HepG2 (cell line): ENCODE measurements at regions not wholly inside any gene's neighbourhood (a gene's known extent, or its start where the extent isn't known, plus 50 kb on each side); places are given as distances from the start of the nearest gene placed in this dataset.

Experiments
- ATAC-seq: fragments of 200-7000 bp; cut with Tn5 transposase; 3 replicates; pipeline ENCODE4 v1.9.1; 2020; ENCODE audit warnings: mild to moderate bottlenecking, moderate library complexity
- BruUV-seq: library from RNA; stranded (reverse); fragments of 400-500 nt; replicated peaks from 2 replicates; lab custom pipeline; 2021; lab: Mats Ljungman, UMichigan
- CTCF ChIA-PET: fragments of 300-600 bp; formaldehyde crosslinking; extraction: SDS; loops from one replicate; lab custom pipeline; 2021; ENCODE audit warnings: low total read pairs, inconsistent platforms, low intra/inter-chr PET ratio; lab: Yijun Ruan, JAX
- POLR2A ChIA-PET: fragments of 350-600 bp; sonication (Branson Sonifier 250); formaldehyde crosslinking; loops from one replicate; lab custom pipeline; 2020; ENCODE audit warnings: antibody characterized with exemption, inconsistent platforms; lab: Yijun Ruan, JAX
- DNase-seq: peaks from one replicate; pipeline ENCODE4 v3.0.0-alpha.2; 2015; ENCODE audit warnings: low spot score
- FAIRE-seq: peaks from 3 replicates; lab custom pipeline; 2011; peaks lifted over from hg19 to GRCh38; lab: Jason Lieb, UNC
- H2AFZ ChIP-seq: one replicate; pipeline ENCODE4 v1.6.1; 2011; ENCODE audit warnings: low read length, inconsistent platforms
- H3K27ac ChIP-seq: fragments of 300-600 bp; 3 replicates; pipeline ENCODE4 v1.8.0; 2011; ENCODE audit warnings: mixed run types, mild to moderate bottlenecking, mixed read lengths, low read length, inconsistent platforms; ENCODE audit not compliant: insufficient read depth; ENCODE audit errors: extremely low read length
- H3K27me3 ChIP-seq, 2 experiments: fragments of 200-600 bp in 1 of 2; 2 replicates in 1 of 2; 3 replicates in 1 of 2; pipeline versions ENCODE4 v1.6.0 to v1.8.0; 2011; ENCODE audit warnings: low read length in 2 of 2, mild to moderate bottlenecking in 2 of 2, moderate library complexity in 2 of 2, inconsistent platforms in 1 of 2; ENCODE audit not compliant: insufficient read depth in 2 of 2, control insufficient read depth in 1 of 2
- H3K36me3 ChIP-seq, 2 experiments: fragments of 200-600 bp in 1 of 2; replicated peaks in 1 of 2; 2 replicates in 1 of 2; 3 replicates in 1 of 2; pipeline versions ENCODE4 v1.5.1 to v1.8.0; 2011; ENCODE audit warnings: low read length in 2 of 2, inconsistent platforms in 1 of 2; ENCODE audit not compliant: insufficient read depth in 2 of 2, control insufficient read depth in 1 of 2
- H3K4me1 ChIP-seq: 2 replicates; pipeline ENCODE4 v1.5.1; 2012; ENCODE audit warnings: low read length, inconsistent platforms; ENCODE audit not compliant: insufficient read depth
- H3K4me2 ChIP-seq: 2 replicates; pipeline ENCODE4 v1.6.0; 2011; ENCODE audit warnings: low read depth, low read length, inconsistent platforms
- H3K4me3 ChIP-seq, 3 experiments: fragments of 200-600 bp in 1 of 3; sonication (generic), shearing (Covaris generic) in 1 of 3; replicated peaks in 1 of 3; 2 replicates each; pipeline ENCODE4 v1.5.1; 2011 to 2016; ENCODE audit warnings: low read length in 3 of 3, inconsistent platforms in 2 of 3, low read depth in 2 of 3, mild to moderate bottlenecking in 2 of 3, control low read depth in 1 of 3, mixed read lengths in 1 of 3; ENCODE audit not compliant: insufficient read depth in 1 of 3
- H3K79me2 ChIP-seq: one replicate; pipeline ENCODE4 v1.6.1; 2011; ENCODE audit warnings: low read length, inconsistent platforms; ENCODE audit not compliant: insufficient read depth
- H3K9ac ChIP-seq: 2 replicates; pipeline ENCODE4 v1.6.0; 2011; ENCODE audit warnings: mild to moderate bottlenecking, low read depth, low read length, inconsistent platforms; ENCODE audit not compliant: insufficient read depth
- H3K9me3 ChIP-seq: 2 replicates; pipeline ENCODE4 v1.5.1; 2012; ENCODE audit warnings: mild to moderate bottlenecking, low read length
- H4K20me1 ChIP-seq: 2 replicates; pipeline ENCODE4 v1.6.0; 2011; ENCODE audit warnings: inconsistent platforms, mild to moderate bottlenecking, low read length, moderate library complexity; ENCODE audit not compliant: insufficient read depth
- FUBP1 ChIP-seq: sonication (generic); formaldehyde crosslinking; IDR thresholded peaks from 2 replicates; pipeline ENCODE4 v1.5.1; 2020; ENCODE audit warnings: missing genetic modification reagents, mild to moderate bottlenecking, borderline replicate concordance
- MLLT10 ChIP-seq: sonication (generic); formaldehyde crosslinking; IDR thresholded peaks from 2 replicates; pipeline ENCODE4 v1.4.0; 2020; ENCODE audit warnings: missing genetic modification reagents
- NFKBIZ ChIP-seq: IDR thresholded peaks from 2 replicates; pipeline ENCODE4 v1.6.1; 2018; ENCODE audit warnings: missing genetic modification reagents, missing compliant biosample characterization
- NR3C1 ChIP-seq: sonication (generic); formaldehyde crosslinking; IDR thresholded peaks from 2 replicates; pipeline ENCODE4 v1.4.0; 2020; ENCODE audit warnings: missing genetic modification reagents
- PAX8 ChIP-seq: sonication (generic); formaldehyde crosslinking; IDR thresholded peaks from 2 replicates; pipeline ENCODE4 v1.8.0; 2022; ENCODE audit warnings: mild to moderate bottlenecking, missing genetic modification reagents, borderline replicate concordance
- RXRB ChIP-seq: IDR thresholded peaks from 2 replicates; pipeline ENCODE4 v1.6.1; 2016; ENCODE audit warnings: borderline replicate concordance, missing genetic modification reagents, missing compliant biosample characterization
- SMC3 ChIP-seq: IDR thresholded peaks from 2 replicates; pipeline ENCODE4 v1.6.1; 2011; ENCODE audit warnings: low read length, improper control_type of control experiment
- ZKSCAN8 ChIP-seq: IDR thresholded peaks from 2 replicates; pipeline ENCODE4 v1.6.1; 2016; ENCODE audit warnings: borderline replicate concordance, missing genetic modification reagents, missing compliant biosample characterization
- ZNF3 ChIP-seq: IDR thresholded peaks from 2 replicates; pipeline ENCODE4 v1.7.0; 2017; ENCODE audit warnings: inconsistent platforms
- ZNF660 ChIP-seq: sonication (generic); formaldehyde crosslinking; IDR thresholded peaks from 2 replicates; pipeline ENCODE4 v1.5.1; 2020; ENCODE audit warnings: mild to moderate bottlenecking, low read depth, missing genetic modification reagents, borderline replicate concordance
- WGBS: methylation state at CpG from one replicate; pipeline ENCODE4 v1.1.6; 2017; ENCODE audit warnings: low lambda C conversion rate; 5-methylcytosine and 5-hydroxymethylcytosine counted together
- in situ Hi-C: cut with HindIII; loops from 2 replicates; pipeline ENCODE4 v1.10.0; 2017; ENCODE audit warnings: low pct_unique_long_range_greater_than_20kb; ENCODE audit not compliant: extremely low pct_ligation_motif_present
- intact Hi-C: fragments of 100-400 bp; cut with micrococcal nuclease; formaldehyde crosslinking; loops from one replicate; pipeline ENCODE4 v1.10.0; 2022; ENCODE audit not compliant: unreplicated experiment
- TF ChIP-seq, protein P1 (sequence below): sonication (generic); formaldehyde crosslinking; IDR thresholded peaks from 2 replicates; pipeline ENCODE4 v1.4.0; 2020; ENCODE audit warnings: missing genetic modification reagents, low read depth, mild to moderate bottlenecking, borderline replicate concordance

DNA sequence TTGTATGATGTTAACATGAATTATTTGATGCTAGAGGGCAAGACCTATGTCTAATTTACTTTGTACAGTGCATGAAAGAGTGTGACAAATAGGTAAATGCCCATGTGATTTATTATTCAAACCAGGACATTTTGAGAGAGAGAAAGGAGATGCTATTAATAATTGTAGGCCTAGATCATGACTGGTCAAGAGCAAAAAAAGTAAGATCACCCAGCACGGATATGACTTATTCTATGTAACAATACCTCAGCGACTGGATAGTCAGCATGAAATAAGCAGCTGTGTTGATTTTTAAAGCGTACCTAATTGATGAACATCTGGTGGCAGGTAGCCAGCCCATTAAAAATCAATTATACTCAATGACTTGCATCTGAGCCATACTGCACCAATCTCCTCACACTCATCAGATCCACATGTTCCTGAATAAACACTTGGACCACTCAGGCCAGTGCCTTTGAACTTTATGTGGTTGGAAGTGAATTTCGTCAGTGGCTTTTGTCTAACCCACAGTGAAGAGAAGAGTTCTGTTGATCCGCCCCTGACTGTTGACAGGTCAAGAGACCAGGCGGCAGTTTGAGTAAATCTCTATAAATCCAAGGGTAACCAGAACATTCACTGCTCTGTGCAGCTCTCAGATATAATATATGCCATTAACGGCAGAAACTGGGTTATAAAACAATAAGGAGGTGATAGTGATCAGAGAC lies 435.3 kb downstream of the MDFIC start:
- no peak for FAIRE-seq
- Histone ChIP-seq H3K27ac (no peak overlapping the region), H3K4me3 (no peak overlapping the region), H3K27me3 (no peaks in the 10 kb centered on the region), H4K20me1 (no peaks in the 10 kb centered on the region), H3K4me2 (no peak overlapping the region), H2AFZ (no peak overlapping the region), H3K79me2 (no peaks in the 10 kb centered on the region), H3K4me1 (no peaks in the 10 kb centered on the region), H3K36me3 (no peaks in the 10 kb centered on the region), H3K9ac (no peak overlapping the region), H3K9me3 (no peaks in the 10 kb centered on the region)
- in situ Hi-C loops: loop anchor here (25.0 kb wide), 1 partner anchor 355 kb away; no protein-coding TSS in a partner anchor
- ChIA-PET CTCF (interaction anchor here (1.3 kb wide), 1 partner anchor 553 kb away, joined by 3 read pairs; no protein-coding TSS in a partner anchor), POLR2A (no interaction called here)
- TF ChIP-seq MLLT10 (CRISPR knock-in tag): no peak
- no peak for TF ChIP-seq ZKSCAN8 (CRISPR knock-in tag)
- TF ChIP-seq PAX8 (CRISPR knock-in tag): no peak
- TF ChIP-seq ZNF3 (CRISPR knock-in tag): no peak
- no peak for TF ChIP-seq ZNF660 (CRISPR knock-in tag)
- 18% methylated on average over 7 of the region's 7 CpGs for WGBS
- intact Hi-C loops: loop anchor here (1.0 kb wide), 3 partner anchors 323 to 391 kb away; no protein-coding TSS in a partner anchor
- no peak for DNase-seq
- no TSS peak for BruUV-seq
- ATAC-seq: no peak

DNA sequence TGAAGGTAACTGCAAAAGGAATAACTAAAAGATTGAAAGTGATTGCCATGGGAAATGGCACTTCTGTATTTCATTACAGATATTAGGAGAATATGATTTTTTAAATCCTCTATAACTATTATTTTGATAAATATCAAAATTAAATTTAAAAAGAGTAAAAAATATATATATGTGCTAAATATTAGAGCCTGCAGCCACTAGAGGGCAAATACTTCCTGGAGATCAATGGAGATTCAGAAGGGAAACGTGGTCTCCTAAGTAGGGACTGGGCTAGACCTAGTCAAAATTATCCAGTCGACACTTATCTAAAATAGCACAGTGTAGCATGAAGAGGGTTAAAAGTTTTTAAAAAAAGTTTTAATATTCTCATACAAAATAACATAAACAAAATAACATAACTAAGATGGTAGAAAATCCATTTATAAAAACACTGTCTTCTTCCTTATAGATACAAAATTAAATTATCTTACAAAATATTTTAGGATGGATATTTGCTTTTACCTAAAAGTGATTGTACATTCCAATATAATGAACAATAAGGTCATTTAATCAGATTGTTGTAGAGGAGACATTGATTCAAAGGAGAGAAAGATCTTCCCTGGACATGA lies 434.3 kb downstream of the MDFIC start:
- no peak for FAIRE-seq
- intact Hi-C loops: loop anchor here (1.0 kb wide), 3 partner anchors 324 to 392 kb away; no protein-coding TSS in a partner anchor
- CTCF ChIA-PET: interaction anchor here (0.7 to 1.4 kb wide), 4 partner anchors 323 to 554 kb away, joined by 3 to 5 read pairs (median 4); no protein-coding TSS in a partner anchor
- no peak for TF ChIP-seq NFKBIZ (CRISPR knock-in tag)
- no peak for TF ChIP-seq FUBP1 (CRISPR knock-in tag)
- TF ChIP-seq, protein P1, sequence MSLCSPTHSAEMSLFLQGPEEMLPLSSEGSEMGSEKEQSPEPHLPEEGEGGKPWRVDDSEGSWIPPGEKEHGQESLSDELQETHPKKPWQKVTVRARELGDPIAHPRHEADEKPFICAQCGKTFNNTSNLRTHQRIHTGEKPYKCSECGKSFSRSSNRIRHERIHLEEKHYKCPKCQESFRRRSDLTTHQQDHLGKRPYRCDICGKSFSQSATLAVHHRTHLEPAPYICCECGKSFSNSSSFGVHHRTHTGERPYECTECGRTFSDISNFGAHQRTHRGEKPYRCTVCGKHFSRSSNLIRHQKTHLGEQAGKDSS (CRISPR knock-in tag): no peak
- no peak for TF ChIP-seq RXRB (CRISPR knock-in tag)
- no peak for TF ChIP-seq NR3C1 (CRISPR knock-in tag)
- TF ChIP-seq SMC3: 0 out of 2 replicates have a peak, but pooled peaks have one; percentile 13

More for the DNA sequence above, 434.3 kb downstream of the MDFIC start:
- H3K4me2 ChIP-seq: no peak overlapping the region
- DNase-seq (peak; percentile 9), ATAC-seq (no peak)
- no peaks in the 10 kb centered on the region for H3K79me2 ChIP-seq
- no peak overlapping the region for H3K9ac ChIP-seq
- no peaks in the 10 kb centered on the region for H3K4me1 ChIP-seq
- WGBS: 1% methylated on average over 2 of the region's 2 CpGs
- no peak overlapping the region for H3K4me3 ChIP-seq
- no TSS peak for BruUV-seq
- H4K20me1 ChIP-seq: no peaks in the 10 kb centered on the region
- H2AFZ ChIP-seq: no peak overlapping the region
- in situ Hi-C loops: loop anchor here (25.0 kb wide), 1 partner anchor 356 kb away; no protein-coding TSS in a partner anchor
- no peaks in the 10 kb centered on the region for H3K36me3 ChIP-seq
- H3K27ac ChIP-seq: no peak overlapping the region
- POLR2A ChIA-PET: no interaction called here
- no peaks in the 10 kb centered on the region for H3K9me3 ChIP-seq
- no peaks in the 10 kb centered on the region for H3K27me3 ChIP-seq
